HG03521 (cell line): ENCODE measurements at regions not wholly inside any gene's neighbourhood (a gene's known extent, or its start where the extent isn't known, plus 50 kb on each side); places are given as distances from the start of the nearest gene placed in this dataset.
A peak's percentile ranks its signal among the peaks of the same experiment; 100 is the strongest.

Source experiments
- ATAC-seq: cut with Tn5 transposase; IDR thresholded peaks from one replicate; pipeline ENCODE4 v1.9.1; 2021; ENCODE audit warnings: mild to moderate bottlenecking, moderate library complexity; ENCODE audit not compliant: unreplicated experiment

DNA sequence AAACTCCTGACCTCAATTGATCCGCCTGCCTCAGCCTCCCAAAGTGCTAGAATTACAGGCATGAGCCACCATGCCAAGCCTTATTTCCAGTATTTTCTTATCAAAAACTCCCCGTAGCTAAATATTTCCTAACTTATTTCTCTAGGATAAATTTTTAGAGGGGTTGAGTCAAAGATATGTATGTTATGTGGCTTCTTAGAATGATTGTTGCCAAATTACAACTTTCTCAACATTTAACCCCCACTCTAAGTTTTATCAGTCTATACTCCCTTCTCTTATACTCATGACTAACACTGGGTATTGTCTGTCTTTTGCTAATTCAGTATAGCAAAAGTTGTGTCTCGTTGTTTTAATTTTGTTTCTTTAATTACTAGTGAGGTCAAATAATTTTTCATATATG lies 187.7 kb upstream of the LNX1 start:
- no peak for ATAC-seq

DNA sequence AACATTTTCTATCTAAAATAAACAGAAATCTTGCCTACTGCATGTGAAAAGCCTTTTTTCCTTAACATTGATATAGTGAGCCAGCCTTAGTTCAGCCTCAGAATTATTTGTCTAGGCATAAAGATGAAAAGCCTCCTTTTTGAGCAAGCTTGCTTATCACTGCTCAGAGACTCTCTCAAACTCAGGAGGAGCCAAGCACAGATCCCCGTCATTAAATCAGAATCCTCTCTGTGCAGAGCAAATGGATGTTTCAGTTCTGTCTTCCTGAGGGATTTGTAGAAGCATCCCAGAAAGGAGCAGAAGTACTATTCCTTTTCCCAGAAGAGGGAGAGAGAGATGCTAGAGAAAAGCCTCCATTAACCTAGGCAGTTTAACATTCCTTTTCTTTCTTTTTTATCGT lies 186.9 kb upstream of the LNX1 start:
- no peak for ATAC-seq

DNA sequence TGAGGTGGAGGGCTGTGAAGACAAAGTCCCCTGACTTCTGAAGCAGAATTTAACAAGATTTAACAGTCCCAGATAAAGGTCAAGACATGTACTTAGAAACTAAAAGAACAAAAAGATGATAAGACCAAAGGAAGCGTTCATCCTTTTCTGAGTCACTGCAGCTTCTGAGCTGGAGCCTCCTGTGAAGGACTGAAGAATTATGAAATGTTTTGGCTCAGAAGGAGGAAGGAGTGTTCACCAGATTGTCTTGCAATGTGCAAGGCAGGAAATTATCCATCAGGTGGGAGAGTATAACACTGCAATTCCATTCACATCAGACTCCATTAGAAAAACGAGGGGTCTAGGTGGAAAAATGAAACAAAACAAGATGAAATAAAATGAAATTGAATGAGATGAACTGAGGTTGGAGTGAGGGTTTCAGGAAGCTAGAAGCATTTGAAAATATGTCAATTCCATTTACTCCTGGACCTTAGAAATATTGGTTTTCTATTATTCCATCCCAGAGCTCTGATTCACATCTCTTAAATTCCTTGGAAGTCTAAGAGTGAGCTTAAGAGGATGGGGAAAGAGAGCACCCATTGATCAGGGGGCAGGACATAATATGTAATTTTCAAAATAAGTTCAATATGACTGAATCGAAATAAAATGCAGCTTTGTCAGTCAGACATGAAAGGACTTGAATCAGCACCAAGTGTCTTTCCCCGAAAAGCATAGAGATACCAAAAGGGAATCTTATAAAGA lies 186.1 kb upstream of the LNX1 start:
- ATAC-seq, result no peak

DNA sequence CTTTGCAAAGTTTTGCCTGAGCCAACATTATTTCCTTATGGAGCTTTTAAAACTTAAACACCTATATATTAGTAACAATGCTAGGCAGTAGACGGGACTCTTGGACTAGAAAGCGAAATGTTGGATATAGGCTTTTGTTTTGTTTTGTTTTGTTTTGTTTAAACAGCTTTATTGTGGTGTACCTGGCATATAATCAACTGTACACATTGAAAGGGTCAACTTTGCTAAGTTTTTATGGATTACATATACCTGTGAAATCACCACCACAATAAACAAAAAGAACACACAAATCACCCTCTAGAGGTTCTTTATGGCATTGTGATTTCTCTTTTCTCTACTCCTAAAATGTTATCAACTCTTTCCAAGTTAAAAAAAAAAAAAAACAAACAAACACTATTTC lies 184.9 kb upstream of the LNX1 start:
- ATAC-seq, result no peak

DNA sequence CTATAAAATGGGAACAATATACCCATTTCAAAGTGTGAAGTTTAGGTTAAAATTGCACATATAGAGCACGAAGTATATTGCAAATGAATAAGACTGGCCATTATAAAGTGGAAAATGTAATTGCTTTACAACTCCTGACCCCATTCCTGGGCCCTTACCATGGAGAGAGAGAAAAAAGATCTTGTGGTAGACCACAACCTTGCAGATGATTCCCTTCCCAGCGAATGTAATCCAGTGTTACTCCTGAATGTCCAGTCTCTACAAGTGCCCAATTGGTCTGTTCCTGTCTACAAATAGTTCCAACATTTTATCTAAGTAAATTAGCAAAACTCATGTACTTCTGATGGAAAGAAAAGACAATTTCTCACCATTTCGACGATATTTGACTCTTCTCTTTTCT lies 184.1 kb upstream of the LNX1 start:
- no peak for ATAC-seq

DNA sequence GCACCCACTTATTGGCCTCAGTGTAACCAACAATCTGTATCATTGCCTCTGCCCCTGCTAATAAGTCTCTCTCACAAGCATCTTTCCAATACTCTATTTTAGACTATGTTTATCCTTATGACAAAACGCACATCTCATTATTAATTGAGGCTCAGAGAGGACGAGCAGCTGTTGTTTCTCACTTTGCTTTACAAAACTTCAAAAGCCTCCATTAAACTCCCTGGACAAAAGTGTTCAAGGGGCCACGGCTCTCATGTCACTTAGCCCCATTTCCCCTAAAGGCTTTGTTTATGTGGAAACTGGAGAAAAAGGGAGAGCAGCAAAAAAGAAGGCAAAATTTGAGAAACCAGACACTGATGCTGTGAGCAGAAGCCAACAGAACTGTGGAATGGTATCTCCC lies 180.0 kb upstream of the LNX1 start:
- ATAC-seq, result no peak

DNA sequence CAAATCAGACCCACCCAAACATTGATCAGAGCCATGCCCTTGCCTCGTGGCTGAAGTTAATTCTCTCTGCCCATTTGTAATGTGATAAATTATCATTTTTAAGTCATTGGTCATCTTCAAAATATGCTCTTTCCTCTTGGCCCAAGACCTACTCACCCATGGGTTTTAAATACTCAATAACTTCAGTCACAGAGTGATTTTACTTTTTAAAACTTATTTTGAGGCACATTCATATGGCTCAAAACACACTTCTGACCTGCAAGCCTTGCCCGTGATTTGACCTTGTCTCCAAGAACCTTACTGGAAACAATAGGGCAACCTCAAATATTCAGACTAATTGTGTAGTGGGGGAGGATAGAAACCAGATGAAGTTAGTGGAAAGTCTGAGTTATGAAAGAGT lies 176.2 kb upstream of the LNX1 start:
- no peak for ATAC-seq

DNA sequence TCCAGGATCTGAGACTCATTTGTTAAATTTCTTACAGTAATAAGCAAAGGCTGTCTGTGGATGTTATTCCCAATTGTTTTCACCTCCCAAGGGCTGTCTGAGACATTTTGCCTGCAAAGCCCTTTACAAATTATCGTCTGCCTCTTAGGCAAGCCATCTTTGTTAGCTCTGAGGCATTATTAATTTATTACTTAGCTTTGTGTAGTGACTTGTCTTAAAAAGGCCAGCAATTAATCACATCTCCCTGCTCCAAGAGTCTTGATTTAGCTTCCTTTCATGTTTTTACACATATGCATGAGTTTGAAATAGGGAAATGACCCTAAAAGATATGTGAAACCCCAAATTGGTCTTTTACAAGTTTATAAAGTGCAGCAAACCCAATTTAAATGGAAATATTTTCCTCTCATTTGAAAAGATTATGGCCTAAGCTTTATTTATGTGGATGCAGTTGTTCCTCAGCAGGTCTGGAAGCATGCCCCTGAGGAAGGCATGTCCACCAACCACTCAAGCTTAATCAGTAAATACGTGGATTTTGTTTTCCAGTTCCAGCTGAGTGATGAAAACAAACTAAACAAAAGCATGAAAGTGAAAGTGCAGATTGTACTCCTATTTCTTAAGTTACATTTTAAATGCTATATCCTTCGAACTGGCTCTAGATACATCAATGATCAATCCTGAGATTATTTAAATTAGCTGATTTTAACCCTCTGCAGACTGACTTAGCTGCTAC lies 173.6 kb upstream of the LNX1 start:
- ATAC-seq, result no peak

DNA sequence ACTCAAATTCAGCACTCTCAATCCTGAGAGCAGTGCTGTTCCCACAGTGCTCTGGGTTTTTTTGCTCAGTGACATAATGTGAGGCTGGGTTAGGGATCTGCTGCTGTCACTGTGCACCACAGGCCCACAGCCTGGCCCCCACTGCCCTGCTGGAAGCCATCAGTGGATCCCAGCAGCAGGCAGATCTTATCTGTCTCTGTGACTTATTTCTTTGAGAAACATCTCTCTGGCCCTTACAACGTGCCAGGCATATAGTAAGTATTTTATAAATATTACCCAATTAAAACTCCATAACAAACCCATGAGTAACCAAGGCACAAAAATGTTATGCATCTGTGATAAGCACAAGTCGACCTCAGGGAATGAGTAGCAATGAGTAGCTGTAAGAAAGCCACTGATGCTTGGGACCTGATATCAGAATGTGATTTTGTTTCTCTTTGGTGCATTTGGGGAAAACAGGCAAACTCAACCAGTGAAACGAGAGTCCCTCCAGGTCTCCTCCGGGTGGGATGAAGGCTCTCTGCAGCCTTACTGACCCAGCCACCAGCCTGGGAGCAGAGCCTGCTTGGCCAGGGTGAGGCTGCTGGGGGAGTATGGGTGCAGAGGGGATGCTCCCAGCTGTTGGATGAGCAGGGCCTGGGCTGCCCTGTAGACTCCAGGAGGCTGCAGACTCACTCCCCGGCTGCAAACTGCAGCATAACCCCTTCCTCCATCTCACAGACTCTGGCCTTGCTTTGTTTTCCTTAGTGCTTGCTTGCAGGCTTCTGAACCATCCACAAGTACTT lies 172.7 kb upstream of the LNX1 start:
- ATAC-seq, result no peak

DNA sequence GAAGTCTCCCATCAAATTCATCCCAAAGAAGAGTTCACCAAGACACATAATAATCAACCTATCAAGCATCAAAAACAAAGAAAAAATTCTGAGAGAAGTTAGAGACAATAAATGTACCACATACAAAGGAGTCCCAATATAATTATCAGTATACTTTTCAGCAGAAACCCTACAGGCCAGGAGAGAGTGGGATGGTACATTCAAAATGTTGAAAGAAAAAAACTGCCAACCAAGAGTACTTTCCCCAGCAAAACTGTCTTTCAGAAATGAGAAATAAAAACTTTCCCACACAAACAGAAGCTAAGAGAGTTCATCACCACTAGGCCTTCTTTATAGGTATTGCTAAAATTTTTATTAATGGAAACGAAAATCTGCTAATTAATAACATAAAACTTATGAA lies 164.4 kb upstream of the LNX1 start:
- ATAC-seq, result no peak

DNA sequence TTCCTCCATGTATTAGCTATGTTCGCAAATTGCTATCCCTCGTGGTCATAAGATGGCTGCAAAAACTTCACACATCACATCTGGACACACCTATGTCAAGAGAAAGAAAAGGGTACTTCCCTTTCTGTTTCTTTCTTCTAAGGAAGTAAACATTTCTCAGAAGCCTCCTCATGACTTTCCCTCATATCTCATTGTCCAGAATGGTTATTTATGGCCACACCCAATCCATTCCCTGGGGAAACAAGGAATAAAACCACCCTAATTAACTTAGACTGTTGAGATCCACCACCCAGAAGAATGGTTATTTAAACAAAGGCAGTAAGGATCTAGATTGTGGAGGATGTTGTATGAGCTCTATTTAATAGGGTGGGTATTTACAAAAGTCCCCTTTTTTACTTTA lies 160.8 kb upstream of the LNX1 start:
- ATAC-seq, result no peak

DNA sequence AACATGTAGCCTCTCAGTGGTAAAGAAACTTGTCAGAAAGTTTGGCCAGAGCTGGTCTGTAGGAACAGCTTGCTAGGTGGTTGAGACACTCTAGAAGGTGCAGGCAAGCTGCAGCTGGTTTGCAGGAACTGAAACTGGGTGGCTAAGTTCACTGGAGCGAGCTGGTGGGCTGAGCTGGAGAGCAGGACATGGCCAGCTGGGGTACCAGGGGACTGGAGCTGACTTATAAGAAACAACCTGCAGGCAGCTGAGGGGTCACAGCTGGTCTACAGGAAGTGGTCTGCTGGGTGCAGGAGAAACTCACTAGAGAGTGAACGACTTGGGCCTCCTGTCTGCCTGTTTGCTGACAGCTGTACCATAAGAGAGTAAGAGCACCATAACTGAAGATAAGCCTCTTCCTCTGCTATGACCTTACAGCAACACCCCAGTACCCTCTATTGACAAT lies 157.1 kb upstream of the LNX1 start:
- ATAC-seq, result peak; percentile 95

DNA sequence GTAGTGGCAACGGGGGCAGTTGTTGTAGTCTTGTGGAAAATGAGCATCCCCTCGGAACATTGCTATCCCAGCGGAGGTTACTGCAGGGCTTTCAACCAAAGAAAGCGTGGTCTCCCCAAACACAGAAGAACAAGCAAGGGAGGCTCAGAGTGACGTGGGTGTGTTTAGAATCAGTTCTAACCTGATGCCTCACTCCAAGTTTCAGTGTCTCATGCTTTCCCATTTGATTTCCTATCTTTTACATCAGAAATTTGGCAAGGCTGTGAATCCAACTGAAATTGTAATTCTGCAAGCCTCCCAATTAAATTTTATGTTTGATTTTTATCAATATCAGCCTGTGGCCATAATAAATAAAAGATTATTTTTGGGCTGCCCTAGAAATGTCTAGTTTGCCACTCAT lies 156.1 kb upstream of the LNX1 start:
- ATAC-seq, result no peak

DNA sequence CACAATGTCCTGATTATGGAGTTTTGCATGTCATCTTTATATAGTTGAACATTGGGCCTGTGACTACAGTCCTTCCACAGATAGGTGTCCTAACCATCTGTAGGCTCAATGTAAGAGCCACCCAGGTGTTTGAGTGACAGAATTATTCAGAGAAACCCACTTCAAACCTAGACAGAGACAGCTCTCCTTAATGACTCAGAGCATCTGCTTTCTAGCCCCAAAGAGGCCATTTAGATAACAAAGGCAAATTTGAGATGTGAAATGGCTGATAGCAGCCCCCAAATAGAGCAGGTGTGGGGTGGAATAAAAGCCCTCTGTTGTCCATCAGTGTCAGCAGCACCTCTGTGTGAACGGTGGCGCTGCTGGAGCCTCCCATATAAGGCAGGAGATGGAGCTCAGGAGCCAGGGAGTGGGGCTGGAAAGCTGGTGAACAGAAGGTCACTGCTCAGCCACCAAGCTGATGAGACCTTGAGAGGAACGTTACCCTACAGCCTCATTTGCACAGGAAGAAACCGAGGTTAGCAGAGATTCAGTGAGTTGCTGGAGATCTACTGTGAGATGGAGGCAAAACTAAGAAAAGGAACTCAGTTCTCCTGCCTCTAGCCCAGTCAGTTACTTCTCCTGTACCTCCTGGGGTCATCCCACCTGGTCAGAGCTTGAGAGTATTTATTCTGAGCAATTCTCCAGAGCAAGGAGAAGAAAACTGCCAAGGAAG lies 153.3 kb upstream of the LNX1 start:
- ATAC-seq, result no peak

DNA sequence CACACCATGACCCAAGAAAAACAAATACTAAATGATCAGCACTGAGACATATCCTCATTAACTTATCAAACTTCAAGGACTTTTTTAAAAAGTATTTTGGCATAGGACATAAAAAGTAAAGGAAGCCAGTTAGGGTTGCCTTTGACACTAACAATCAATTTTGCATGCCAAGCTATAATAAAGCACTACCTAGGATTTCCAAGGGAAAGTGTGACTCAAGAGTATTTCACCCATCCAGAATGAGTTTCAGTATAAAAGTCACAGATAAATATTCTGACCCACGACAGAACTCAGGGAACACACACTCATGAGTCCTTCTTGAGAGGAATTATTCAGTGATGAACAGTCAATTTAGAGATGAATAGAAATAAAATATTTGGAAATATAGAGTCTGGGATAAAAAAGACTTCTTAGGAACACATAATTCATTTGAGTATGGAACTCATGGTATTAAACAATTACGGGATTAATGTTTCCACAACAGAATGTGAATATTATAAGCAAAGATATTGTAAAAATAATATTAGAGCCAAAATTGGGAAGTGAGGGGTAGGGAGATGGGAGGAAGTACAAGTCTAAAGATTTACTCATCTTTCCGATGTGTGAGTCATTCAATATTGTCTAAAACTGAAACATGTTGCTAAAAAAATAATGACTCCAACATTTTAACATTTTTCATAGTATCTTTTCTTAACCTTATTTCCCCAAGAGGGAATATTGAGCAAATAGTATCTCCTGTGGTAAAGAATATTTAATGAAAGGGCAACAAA lies 143.5 kb upstream of the LNX1 start:
- no peak for ATAC-seq

DNA sequence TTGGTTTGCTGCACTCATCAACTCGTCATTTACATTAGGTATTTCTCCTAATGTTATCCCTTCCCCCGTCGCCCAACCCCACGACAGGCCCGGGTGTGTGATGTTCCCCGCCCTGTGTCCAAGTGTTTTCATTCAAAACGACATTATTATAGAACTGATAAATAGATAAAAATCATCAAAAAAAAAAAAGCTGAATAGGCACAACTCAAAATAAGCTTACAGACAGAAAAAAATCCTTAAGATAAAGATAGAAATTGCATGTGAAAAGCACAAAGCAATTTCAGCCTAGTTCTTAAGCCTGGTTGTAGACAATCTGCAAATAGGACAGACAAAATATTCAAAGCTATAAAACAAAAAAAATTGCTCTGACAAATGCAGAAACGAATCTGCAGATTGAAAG lies 142.9 kb upstream of the LNX1 start:
- no peak for ATAC-seq

DNA sequence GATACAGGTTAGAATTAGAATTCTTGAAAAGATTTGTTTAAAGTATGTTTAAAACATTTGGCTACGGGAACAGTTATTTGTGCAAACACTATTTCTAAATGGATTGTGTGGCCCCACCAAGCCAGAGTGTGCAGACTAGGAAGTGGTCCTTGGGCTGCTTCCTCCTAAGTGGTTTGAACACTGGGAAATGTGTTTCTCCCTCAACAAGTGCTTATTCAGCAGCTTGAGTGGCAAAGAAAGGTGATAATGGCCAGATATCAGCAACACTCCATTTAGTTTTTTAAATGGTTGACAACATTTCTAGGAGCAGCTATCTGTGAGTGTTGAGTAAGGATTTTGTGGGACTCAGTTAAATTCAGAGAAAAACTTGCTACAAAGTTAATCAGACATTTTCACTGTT lies 141.4 kb upstream of the LNX1 start:
- no peak for ATAC-seq

DNA sequence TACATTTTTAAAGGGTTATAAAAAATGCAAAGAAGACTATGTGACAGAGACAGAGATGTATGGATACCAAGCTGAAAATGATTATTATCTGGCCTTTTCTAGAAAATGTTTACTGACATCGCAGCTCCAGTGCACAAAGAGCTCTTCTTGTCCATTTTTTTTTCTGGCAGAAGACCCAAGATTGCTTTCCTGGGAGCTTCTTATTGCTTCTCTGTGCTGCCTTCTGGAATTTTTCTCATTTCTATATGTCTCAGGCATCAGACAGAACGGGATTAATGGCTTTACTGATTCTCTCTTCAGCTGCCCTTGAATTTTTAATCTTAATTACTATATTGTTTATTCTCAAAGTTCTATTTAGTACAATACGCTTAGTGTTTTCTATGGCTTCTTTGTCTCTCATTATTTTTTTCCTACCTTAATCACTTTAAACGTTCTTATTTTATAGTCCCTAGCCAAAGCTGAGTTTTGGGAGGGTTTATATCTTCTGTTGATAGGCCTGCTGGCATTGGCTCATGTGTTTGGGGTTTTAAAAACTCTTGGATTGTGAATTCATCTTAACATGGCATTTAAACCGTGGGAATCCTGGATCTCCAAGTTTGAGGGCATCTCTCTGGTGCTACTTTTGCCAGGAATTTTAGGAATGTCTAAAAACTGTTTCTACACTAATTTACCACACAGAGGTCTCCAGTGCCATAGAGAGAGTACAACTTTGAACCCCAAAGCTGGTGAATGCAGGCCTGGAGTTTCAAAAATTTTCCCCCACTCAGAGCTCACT lies 138.9 kb upstream of the LNX1 start:
- ATAC-seq, result no peak

DNA sequence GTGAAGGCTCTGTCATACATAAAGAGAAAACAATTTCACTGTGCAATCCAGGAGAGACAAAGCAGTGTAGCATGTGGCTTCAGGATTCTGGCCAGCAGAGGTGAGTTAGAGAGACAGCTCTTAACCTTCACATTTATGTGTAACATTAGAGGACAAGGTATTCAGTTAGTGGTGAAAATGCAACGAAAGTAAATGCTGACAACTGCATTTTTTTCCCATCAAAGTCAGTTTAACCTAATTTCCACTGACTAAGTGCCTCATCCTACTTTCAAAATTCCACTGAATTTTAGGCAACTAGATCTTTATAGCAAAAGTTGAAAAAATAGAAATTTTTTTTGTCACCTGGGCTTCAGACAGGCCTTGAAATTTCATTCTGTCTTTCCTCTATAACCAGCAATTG lies 130.8 kb upstream of the LNX1 start:
- no peak for ATAC-seq

DNA sequence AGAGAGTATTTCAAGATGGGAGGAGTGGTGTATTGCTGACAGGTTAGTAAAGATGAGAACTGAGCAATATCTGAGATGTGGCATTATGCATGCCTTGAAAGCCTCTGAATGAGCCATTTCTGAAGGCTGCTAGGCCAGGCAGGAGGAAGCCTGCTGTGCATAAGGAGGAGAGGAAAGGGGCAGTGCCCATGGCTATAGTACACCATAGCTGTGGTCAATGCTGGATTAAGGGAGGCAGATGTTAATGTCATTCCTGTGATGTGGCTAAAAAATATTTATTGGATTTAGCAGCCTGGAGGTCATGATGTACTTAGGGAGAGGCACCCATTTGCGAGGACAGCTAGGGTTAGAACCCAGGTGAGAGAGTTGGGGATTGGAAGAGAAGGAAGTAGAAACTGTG lies 130.0 kb upstream of the LNX1 start:
- no peak for ATAC-seq
